AG08396 (cell line): ENCODE measurements at regions not wholly inside any gene's neighbourhood (a gene's known extent, or its start where the extent isn't known, plus 50 kb on each side); places are given as distances from the start of the nearest gene placed in this dataset.
"Not testable (repeated sequence)": the region's sequence is repeated elsewhere in the genome, so short reads cannot be mapped to it uniquely, and the experiment has no call there.

Experiments used
- DNase-seq: peaks from one replicate; pipeline ENCODE4 v3.0.0; 2012; ENCODE audit warnings: low spot score, mixed read lengths

DNA sequence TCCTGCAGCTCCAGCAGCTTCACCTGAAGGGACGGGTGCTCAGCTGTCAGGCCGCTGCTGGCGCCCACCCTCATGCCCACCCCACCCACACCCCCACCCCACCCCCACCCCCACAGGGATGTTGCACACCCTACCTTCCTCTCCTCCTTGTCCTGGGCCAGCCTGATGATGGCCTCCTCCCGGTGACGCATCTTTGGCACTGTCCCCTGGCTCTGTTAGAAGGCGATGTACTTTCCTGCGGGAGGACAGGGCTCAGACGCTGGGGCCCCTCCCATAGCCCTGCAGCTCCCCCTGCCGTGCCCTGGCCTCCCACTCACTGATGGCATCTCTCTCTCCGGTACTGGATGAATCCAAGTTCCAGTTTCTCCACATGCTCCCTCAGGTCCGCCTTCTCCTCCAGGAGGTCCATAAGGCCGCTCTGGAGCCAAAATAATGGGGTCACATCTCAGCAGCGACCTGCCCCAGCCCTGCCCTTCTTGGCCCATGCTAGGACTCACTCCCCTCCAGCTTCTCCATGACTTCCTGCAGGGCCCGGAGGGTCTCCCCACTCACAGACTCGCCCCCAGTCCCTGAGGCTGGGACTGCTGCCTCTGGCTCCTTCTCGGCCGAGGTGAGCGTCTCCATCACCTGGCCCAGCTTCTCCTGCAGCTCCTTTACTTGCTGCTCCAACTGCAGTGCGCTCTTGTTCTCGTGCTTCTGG is 55.2 kb downstream of the GOLGA8B start:
- DNase-seq = not testable (repeated sequence)

- DNase-seq = not testable (repeated sequence)
Measured at GRCh38 chr15:34527641-34528040, 55.8 kb downstream of the GOLGA8B start.

DNA sequence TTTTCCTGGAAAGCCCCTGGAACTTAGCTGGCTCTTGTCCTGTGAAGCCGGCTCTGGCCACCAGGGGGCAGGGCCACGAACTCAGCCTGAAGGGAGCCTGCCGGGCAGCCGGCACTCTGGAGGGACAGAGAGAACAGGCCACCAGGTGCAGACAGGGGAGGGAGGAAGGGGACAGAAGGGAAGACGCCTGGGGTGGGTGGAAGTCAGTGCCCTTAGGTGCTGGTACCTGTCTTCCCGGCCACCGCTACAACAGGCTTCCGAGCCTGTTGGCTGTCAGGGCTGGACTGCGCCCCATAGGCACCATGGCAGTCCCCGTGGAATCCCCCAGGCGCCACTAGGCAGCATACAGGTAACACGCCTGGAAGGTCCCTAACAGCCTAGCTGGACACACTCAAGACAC is 59.6 kb downstream of the GOLGA8B start:
- not testable (repeated sequence) for DNase-seq

GRCh38 chr15:34522601-34523000 is 60.9 kb downstream of the GOLGA8B start:
- DNase-seq = not testable (repeated sequence)

DNA sequence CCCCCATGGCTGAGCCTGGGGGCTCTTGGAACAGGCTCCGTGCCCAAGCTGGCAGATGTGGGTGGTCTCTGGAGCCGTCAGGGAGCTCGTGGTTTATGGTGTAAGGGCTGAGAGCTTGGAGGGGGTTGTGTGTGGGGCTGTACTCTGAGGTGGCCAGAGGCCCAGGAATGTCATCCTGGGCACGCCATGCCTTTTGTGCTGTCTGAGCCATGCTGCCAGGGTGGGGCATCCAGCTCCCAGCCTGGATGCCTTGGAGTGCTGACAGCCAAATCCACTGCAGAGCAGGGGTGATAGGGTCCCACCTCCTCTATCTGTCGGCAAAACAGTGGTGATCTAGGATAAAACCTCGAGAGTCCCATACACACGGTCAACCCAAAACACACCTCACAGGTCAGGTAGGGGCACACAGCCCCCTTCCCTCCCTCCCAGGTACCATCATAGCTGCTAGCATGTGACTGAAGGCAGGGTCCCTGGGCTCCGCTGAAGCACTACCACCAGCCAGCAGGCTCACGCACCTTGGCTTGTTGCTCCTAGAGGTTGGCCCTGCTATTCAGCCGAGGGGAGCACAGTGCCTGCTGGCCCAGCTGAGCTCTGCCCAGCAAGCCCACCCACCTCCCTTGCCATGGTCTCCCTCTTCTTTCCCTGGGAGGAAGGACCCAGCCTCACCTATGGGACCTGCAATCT is 61.5 kb downstream of the GOLGA8B start:
- DNase-seq = not testable (repeated sequence)

- DNase-seq = no peak
Measured at GRCh38 chr15:34520566-34520965, 62.9 kb downstream of the GOLGA8B start.

DNA sequence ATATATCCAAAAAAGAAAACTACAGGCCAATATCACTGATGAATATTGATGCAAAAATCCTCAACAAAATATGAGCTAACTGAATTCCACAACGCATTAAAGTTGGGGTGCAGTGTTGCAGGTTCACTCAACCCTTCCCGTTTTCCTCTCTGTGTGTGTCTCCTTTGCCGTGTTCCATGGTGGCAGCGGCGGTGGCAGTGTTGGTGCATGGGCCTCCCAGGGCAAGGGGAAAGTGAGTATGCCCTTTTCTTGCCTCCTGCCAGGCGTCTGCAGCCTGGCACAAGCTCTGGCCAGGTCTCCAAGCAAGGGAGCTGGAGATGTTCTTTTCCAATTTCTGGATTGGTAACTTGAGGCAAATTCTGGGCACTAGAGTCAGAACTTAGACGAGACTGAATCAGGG is 63.4 kb downstream of the GOLGA8B start:
- DNase-seq = not testable (repeated sequence)

GRCh38 chr15:34514251-34514670 is 69.2 kb downstream of the GOLGA8B start:
- peak; percentile 61 for DNase-seq

- DNase-seq = no peak
Measured at GRCh38 chr15:34512628-34513027, 70.8 kb downstream of the GOLGA8B start.

- no peak for DNase-seq
Measured at GRCh38 chr15:34501131-34501530, 63.5 kb upstream of the GOLGA8A start.

- no peak for DNase-seq
Measured at GRCh38 chr15:34496207-34496995, 58.8 kb upstream of the GOLGA8A start.

- DNase-seq = not testable (repeated sequence)
Measured at GRCh38 chr15:34495707-34496106, 58.1 kb upstream of the GOLGA8A start.

DNA sequence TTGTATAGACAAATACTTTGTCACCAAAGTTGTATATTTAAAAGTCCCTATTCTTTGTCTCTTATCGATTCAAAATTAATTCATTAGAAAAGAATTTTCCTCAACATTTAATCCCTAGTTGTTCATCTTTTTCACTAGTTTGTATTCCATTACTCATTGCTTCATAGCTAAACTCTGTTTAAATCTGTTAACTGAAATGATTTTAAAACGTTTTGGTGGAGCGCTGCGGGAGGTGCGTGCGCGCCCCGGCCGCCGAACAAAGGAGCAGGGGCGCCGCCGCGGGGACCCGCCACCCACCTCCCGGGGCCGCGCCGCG is 56.4 kb upstream of the GOLGA8A start:
- DNase-seq = no peak

DNA sequence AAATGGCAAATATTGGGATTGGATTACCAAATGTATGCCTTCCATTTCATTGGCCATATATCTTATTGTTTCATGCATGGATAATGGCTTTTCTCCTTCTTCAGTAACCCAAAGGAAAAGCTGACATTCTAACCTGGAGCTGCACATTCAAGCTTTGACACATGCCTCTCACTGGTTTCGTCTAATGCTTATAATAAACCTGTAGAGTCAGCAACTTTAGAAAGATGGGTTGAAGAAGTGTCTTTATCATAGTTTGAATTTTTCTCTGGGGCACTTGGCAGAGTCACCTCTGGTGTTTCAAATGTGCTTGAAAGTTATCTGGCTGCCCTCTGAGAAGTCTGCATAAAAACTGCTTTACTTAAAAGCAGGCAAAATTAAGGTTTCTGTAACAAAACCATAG is 55.4 kb upstream of the GOLGA8A start:
- DNase-seq = no peak

DNA sequence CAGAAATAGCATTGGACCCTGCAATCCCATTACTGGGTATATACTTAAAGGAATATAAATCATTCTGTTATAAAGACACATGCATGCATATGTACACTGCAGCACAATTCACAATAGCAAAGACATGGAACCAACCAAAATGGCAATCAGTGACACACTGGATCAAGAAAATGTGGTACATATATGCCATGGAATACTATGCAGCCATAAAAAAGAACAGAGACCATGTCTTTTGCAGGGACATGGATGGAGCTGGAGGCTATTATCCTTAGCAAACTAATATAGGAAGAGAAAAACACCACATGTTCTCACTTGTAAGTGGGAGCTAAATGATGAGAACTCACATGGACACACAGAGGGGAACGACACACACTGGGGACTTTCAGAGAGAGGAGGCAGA is 53.9 kb upstream of the GOLGA8A start:
- DNase-seq = not testable (repeated sequence)

- no peak for DNase-seq
Measured at GRCh38 chr15:34490417-34491193, 53.0 kb upstream of the GOLGA8A start.

GRCh38 chr15:34488973-34489959 is 51.7 kb upstream of the GOLGA8A start:
- DNase-seq = not testable (repeated sequence)
